ENCODE measurements at regions not wholly inside any gene's neighbourhood (a gene's known extent, or its start where the extent isn't known, plus 50 kb on each side); places are given as distances from the start of the nearest gene placed in this dataset.
"Not testable (repeated sequence)": the region's sequence is repeated elsewhere in the genome, so short reads cannot be mapped to it uniquely, and the experiment has no call there.

DNA sequence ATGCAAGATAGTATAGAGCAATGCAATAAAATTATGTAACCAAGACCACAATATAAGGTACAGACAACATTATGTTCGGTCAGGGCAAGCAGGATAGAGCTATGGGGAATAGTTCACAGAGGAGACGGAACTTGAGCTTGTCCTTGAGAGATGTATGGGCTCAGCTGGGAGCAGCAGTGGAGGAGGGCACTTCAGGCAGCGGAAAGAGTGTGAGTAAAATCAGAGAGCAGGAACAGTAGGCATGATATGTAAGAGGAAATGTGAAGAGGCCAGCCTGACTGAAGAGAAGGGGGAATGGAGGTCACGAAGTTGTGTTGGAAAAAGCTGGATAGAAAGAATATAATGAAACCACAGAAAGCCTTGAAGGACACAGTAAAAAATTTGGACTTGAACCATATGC is 217.2 kb upstream of the NOCT start:
- no peak for DNase-seq (ENCODE audit: low spot score)

- DNase-seq (ENCODE audit: low spot score) = no peak
These were observed 217.9 kb upstream of the NOCT start for GRCh38 chr4:138797646-138798045.

DNA sequence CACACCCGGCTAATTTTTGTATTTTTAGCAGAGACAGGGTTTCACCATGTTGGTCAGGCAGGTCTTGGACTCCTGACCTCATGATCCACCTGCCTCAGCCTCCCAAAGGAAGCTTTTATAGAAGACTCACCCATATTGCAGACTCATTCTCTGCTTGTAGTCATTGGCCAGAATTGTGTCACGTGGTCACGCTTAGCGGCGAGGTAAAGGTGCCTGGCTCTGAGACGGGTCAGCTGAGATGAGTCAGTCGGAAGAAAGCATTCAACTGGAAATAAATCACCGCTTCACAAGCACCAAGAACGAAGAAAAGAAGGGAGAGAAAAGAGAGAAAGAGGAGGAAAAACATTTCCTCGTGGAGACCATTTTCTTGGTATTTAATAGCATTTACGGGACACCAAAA is 218.8 kb upstream of the NOCT start:
- no peak for DNase-seq (ENCODE audit: low spot score)

DNA sequence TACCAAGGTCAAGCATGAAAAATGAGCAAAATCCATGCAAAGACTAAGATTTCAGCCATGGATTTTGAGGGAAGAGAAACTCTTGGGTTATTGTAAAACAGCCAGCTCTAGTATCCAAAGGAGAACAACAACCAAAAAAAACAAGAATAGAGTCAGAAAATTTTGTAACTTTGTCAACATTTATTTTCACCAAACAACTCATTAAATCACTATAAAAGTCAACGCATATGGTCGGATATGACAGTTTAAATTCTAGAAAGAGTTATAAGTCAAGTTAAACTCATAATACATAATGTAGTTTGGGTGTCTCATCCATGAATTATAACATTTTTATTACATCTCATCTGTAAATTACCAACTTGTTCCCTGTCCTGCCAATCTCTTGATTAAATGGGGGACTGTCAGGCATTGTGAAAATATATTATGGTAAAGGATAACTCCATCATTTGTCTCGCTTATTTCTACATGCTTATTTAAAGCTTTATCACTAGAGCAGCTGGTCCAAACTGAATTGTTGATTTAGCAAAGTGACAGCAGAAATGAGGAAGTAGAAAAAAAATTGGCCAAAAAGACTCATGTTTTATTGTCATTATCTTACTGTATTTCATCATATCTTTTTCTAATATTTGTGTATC is 224.8 kb upstream of the NOCT start:
- no peak for DNase-seq (ENCODE audit: low spot score)

GRCh38 chr4:138789796-138790195 is 225.8 kb upstream of the NOCT start:
- DNase-seq (ENCODE audit: low spot score) = no peak

GRCh38 chr4:138788857-138789256 is 226.7 kb upstream of the NOCT start:
- DNase-seq (ENCODE audit: low spot score) = no peak

DNA sequence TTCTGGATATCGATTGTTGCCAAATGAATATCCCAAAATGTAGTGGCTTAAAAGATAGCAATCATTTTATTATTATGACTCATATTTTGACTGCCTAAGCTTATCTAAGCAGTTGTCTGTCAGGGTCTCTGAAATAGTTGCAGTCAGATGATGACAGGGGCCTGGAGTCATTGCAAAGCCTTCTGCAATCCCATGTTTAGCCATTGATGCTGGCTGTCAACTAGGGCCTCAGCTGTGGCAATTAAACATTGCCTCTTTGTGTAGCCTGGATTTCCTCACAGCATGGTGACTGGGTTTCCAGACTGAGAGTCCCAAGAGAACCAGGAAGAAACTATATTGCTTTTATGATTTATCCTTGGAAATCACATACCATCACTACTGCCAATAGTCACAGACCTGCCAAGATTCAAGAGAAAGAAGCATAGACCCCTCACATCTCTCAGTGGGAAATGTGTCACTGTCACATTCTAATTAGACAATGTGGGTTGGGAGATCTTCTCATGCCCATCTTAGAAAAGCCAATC is 227.3 kb upstream of the NOCT start:
- no peak for DNase-seq (ENCODE audit: low spot score)

DNA sequence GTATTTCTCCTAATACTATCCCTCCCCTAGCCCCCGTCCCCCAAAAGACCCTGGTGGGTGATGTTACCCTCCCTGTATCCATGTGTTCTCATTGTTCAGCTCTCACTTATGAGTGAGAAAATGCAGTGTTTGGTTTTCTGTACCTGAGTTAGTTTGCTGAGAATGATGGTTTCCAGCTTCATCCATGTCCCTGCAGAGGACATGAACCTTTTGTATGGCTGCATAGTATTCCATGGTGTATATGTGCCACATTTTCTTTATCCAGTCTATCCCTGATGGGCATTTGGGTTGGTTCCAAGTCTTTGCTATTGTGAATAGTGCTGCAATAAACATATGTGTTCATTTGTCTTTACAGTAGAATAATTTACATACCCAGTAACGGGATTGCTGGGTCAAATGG is 235.8 kb upstream of the NOCT start:
- DNase-seq (ENCODE audit: low spot score) = not testable (repeated sequence)

DNA sequence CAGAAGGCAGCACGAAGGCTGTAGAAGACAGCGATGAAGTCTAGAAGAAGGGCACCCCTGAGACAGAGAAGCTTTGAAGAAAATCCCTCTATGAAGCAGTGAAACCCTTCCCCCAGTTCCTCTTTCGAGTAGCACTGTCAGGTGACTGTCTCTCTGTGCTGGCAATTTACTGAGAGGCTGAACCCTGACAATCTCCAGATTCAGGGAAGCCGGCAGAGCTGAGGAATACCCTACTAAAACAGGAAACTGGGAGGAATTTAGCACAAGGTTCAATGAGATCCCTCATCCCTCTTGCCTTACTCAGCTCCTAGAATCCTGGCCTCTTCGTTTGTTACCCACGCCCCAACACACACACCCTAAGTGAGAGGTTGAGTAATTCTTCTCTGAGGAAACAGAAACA is 239.7 kb upstream of the NOCT start:
- no peak for DNase-seq (ENCODE audit: low spot score)

GRCh38 chr4:138775489-138775888 is 240.1 kb upstream of the NOCT start:
- no peak for DNase-seq (ENCODE audit: low spot score)

GRCh38 chr4:138774940-138775339 is 240.6 kb upstream of the NOCT start:
- DNase-seq (ENCODE audit: low spot score) = no peak

DNA sequence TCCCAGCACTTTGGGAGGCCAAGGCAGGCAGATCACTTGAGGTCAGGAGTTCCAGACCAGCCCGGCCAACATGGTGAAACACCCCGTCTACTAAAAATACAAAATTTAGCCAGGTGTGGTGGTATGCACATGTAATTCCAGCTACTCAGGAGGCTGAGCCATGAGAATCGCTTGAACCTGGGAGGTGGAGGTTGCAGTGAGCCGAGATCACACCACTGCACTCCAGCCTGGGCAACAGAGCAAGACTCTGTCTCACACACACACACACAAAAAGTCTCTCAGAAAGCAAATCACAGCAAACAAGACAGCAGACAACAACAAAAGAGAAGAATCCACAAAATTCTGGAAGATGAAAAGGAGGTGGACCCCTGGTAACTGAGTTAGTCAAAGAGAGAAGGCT is 241.5 kb upstream of the NOCT start:
- DNase-seq (ENCODE audit: low spot score) = not testable (repeated sequence)

GRCh38 chr4:138773321-138773720 is 242.3 kb upstream of the NOCT start:
- DNase-seq (ENCODE audit: low spot score) = no peak

DNA sequence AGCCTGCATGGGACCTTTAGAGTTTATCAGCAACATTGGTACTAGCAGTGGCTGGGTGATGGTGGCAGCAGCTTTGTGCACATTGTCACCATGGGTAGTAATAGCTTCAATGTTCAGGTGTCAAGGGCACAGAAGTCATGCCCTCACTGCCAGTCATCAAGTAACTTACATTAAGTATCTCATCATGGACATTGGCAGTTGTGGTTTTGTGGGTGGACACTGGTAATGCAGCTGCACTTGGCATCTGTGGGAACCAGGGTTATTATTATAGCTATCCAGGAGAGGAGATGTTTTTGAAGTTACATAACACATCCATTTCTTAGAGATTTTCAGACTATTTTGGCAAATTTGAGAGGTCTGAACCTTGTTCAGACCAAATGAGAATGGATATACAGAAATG is 243.2 kb upstream of the NOCT start:
- no peak for DNase-seq (ENCODE audit: low spot score)

DNA sequence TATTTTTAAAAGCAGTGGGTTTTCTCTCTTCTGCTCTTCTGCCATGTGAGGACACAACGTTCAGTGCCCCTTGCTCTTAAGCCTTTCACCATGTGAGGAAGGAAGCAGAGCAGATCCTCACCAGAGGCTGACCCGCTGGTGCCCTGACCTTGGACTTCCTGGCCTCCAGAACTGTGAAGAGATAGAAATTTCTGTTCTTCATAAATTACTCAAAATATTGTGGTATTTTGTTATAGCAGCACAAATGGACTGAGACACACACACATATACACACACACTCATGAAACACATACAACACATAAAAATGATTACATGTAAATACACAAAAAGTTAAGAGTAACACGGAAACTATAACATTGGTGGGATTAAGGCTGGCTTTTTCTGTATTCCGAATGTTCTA is 244.8 kb upstream of the NOCT start:
- no peak for DNase-seq (ENCODE audit: low spot score)

GRCh38 chr4:138766332-138766731 is 249.2 kb upstream of the NOCT start:
- no peak for DNase-seq (ENCODE audit: low spot score)

- DNase-seq (ENCODE audit: low spot score) = no peak
These were observed 250.1 kb upstream of the NOCT start for GRCh38 chr4:138765442-138765841.

- no peak for DNase-seq (ENCODE audit: low spot score)
These were observed 253.9 kb upstream of the NOCT start for GRCh38 chr4:138761638-138762220.

- DNase-seq (ENCODE audit: low spot score) = no peak
These were observed 256.1 kb upstream of the NOCT start for GRCh38 chr4:138759554-138759902.

DNA sequence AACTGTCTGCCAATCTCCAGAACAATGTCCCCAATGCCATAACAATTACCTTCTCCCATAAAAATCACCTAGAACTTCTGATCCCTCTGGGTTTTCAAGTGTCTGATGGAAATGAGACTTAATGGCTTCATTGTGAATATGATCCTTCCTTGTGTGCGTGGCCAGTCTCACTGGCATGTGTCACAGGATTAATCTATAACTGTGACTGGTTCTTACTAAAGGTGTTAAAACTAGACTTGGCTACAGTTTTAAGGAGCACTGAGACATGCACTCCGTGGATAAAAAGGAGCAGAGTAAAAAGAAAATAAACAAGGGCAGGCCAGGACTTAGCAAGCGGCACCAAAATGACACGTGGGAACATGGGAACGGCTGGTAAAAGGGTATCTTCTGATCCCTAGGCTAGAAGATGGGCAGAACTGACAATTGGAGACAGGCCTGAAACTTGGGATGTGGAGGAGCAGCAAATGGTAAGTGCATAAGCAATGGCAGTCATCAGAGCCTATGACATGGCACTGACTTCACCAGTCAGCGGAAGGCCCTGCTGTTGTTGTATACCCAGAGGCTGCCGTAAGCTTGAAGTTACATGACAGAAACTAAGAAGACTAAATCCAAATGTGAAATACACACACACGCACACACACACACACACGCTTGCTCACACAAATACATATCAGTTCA is 256.6 kb upstream of the NOCT start:
- DNase-seq (ENCODE audit: low spot score) = no peak

- DNase-seq (ENCODE audit: low spot score) = no peak
These were observed 257.4 kb upstream of the NOCT start for GRCh38 chr4:138758196-138758595.

DNA sequence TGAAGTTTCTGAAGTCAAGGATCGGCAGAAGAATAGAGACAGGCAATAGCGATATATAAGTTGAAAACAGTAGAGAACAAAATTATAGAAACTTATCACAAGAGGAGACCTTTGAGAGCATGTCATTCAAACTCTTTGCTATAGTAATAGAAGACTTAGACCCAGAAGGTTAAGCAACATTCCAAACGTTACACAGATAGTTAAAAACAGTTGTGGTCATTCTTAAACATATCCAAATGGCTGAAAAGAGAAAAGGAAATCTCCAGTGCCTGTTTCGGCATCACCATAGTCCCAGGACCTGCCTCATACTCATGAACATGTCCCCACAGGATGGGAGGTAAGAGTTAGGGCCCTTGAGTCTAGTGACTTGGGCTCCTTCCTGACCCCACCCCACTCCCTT is 258.1 kb upstream of the NOCT start:
- DNase-seq (ENCODE audit: low spot score) = no peak

DNA sequence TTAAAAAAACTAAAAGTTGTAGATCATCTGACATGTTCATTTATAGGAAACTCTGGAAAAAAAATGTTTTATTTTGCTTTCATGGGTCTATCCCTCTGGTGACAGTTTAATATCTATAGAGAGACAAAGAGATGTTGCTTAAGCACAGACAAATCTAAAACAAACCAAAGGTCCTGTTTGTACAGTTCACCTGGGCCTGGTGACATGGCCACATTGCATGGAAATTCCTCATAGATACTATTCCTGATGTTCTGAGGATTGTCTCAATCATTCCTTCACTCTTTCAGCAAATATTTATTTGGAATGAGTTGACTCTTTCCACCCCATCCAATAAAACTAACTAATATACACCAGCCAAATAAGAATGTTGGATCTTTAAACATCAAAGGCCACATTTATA is 259.1 kb upstream of the NOCT start:
- no peak for DNase-seq (ENCODE audit: low spot score)

GRCh38 chr4:138751309-138751708 is 264.3 kb upstream of the NOCT start:
- DNase-seq (ENCODE audit: low spot score) = no peak
